HG03378 (cell line): ENCODE measurements at regions not wholly inside any gene's neighbourhood (a gene's known extent, or its start where the extent isn't known, plus 50 kb on each side); places are given as distances from the start of the nearest gene placed in this dataset.

Experiments used
- ATAC-seq: cut with Tn5 transposase; IDR thresholded peaks from one replicate; pipeline ENCODE4 v1.9.1; 2021; ENCODE audit warnings: mild to moderate bottlenecking, moderate library complexity; ENCODE audit not compliant: unreplicated experiment

- ATAC-seq, result no peak
Measured at GRCh38 chr20:50311308-50312001, 120.8 kb downstream of the CEBPB start.

- ATAC-seq, result no peak
Measured at GRCh38 chr20:50312002-50312681, 121.5 kb downstream of the CEBPB start.

GRCh38 chr20:50312682-50313521 lies 122.3 kb downstream of the CEBPB start:
- no peak for ATAC-seq

- no peak for ATAC-seq
Measured at GRCh38 chr20:50313522-50313820, 122.8 kb downstream of the CEBPB start.

GRCh38 chr20:50313827-50314677 lies 123.4 kb downstream of the CEBPB start:
- ATAC-seq, result no peak

GRCh38 chr20:50314678-50315335 lies 124.2 kb downstream of the CEBPB start:
- ATAC-seq, result no peak

- ATAC-seq, result no peak
Measured at GRCh38 chr20:50315586-50316551, 125.2 kb downstream of the CEBPB start.

GRCh38 chr20:50317116-50317515 lies 126.5 kb downstream of the CEBPB start:
- ATAC-seq, result no peak

GRCh38 chr20:50317609-50318008 lies 127.0 kb downstream of the CEBPB start:
- ATAC-seq, result no peak

- ATAC-seq, result no peak
Measured at GRCh38 chr20:50318710-50319109, 128.1 kb downstream of the CEBPB start.

- no peak for ATAC-seq
Measured at GRCh38 chr20:50320005-50320900, 129.6 kb downstream of the CEBPB start.

- no peak for ATAC-seq
Measured at GRCh38 chr20:50320901-50321796, 130.5 kb downstream of the CEBPB start.

- no peak for ATAC-seq
Measured at GRCh38 chr20:50321797-50322480, 131.3 kb downstream of the CEBPB start.

- ATAC-seq, result no peak
Measured at GRCh38 chr20:50322703-50323131, 132.1 kb downstream of the CEBPB start.

GRCh38 chr20:50323209-50323608 lies 132.6 kb downstream of the CEBPB start:
- ATAC-seq, result no peak
